H1 (cell line): ENCODE measurements at regions not wholly inside any gene's neighbourhood (a gene's known extent, or its start where the extent isn't known, plus 50 kb on each side); places are given as distances from the start of the nearest gene placed in this dataset.

Experiments used
- GABPA ChIP-seq: IDR thresholded peaks from 2 replicates; pipeline ENCODE4 v1.6.1; 2011; ENCODE audit warnings: mild to moderate bottlenecking, low read length, moderate library complexity, borderline replicate concordance; ENCODE audit not compliant: insufficient read depth
- KDM1A ChIP-seq: fragments of 200-600, 300-600 bp; sonication (generic); IDR thresholded peaks from 2 replicates; pipeline ENCODE4 v1.7.1; 2016; ENCODE audit warnings: mild to moderate bottlenecking, low read length, borderline replicate concordance
- TF ChIP-seq, protein P1 (sequence below): fragments of 300-600 bp; sonication (generic); IDR thresholded peaks from 2 replicates; pipeline ENCODE4 v1.7.1; 2012; ENCODE audit warnings: low read length, moderate library complexity, mild to moderate bottlenecking, inconsistent platforms; ENCODE audit not compliant: insufficient replicate concordance

DNA sequence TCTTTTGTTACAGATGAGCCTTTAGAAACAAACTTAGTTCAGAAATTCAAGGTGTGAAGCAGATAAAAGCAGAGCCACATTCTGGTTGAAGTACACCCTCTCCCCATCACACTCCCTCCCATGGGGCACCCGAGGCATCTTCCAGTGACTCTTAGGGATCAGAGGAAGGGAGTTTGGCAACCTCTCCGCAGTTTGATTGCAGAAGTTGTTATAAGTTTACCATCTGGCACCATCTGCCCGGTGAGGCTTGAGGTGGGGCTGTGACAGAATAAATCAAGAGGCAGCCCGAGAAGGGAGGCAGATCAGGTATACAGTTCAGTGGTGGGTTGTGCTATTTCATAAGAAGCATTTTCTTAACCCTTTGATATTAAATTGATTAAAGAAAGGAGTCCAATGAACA is 458.6 kb upstream of the CLINT1 start (continued):
- no peak for TF ChIP-seq GABPA
- TF ChIP-seq, protein P1, sequence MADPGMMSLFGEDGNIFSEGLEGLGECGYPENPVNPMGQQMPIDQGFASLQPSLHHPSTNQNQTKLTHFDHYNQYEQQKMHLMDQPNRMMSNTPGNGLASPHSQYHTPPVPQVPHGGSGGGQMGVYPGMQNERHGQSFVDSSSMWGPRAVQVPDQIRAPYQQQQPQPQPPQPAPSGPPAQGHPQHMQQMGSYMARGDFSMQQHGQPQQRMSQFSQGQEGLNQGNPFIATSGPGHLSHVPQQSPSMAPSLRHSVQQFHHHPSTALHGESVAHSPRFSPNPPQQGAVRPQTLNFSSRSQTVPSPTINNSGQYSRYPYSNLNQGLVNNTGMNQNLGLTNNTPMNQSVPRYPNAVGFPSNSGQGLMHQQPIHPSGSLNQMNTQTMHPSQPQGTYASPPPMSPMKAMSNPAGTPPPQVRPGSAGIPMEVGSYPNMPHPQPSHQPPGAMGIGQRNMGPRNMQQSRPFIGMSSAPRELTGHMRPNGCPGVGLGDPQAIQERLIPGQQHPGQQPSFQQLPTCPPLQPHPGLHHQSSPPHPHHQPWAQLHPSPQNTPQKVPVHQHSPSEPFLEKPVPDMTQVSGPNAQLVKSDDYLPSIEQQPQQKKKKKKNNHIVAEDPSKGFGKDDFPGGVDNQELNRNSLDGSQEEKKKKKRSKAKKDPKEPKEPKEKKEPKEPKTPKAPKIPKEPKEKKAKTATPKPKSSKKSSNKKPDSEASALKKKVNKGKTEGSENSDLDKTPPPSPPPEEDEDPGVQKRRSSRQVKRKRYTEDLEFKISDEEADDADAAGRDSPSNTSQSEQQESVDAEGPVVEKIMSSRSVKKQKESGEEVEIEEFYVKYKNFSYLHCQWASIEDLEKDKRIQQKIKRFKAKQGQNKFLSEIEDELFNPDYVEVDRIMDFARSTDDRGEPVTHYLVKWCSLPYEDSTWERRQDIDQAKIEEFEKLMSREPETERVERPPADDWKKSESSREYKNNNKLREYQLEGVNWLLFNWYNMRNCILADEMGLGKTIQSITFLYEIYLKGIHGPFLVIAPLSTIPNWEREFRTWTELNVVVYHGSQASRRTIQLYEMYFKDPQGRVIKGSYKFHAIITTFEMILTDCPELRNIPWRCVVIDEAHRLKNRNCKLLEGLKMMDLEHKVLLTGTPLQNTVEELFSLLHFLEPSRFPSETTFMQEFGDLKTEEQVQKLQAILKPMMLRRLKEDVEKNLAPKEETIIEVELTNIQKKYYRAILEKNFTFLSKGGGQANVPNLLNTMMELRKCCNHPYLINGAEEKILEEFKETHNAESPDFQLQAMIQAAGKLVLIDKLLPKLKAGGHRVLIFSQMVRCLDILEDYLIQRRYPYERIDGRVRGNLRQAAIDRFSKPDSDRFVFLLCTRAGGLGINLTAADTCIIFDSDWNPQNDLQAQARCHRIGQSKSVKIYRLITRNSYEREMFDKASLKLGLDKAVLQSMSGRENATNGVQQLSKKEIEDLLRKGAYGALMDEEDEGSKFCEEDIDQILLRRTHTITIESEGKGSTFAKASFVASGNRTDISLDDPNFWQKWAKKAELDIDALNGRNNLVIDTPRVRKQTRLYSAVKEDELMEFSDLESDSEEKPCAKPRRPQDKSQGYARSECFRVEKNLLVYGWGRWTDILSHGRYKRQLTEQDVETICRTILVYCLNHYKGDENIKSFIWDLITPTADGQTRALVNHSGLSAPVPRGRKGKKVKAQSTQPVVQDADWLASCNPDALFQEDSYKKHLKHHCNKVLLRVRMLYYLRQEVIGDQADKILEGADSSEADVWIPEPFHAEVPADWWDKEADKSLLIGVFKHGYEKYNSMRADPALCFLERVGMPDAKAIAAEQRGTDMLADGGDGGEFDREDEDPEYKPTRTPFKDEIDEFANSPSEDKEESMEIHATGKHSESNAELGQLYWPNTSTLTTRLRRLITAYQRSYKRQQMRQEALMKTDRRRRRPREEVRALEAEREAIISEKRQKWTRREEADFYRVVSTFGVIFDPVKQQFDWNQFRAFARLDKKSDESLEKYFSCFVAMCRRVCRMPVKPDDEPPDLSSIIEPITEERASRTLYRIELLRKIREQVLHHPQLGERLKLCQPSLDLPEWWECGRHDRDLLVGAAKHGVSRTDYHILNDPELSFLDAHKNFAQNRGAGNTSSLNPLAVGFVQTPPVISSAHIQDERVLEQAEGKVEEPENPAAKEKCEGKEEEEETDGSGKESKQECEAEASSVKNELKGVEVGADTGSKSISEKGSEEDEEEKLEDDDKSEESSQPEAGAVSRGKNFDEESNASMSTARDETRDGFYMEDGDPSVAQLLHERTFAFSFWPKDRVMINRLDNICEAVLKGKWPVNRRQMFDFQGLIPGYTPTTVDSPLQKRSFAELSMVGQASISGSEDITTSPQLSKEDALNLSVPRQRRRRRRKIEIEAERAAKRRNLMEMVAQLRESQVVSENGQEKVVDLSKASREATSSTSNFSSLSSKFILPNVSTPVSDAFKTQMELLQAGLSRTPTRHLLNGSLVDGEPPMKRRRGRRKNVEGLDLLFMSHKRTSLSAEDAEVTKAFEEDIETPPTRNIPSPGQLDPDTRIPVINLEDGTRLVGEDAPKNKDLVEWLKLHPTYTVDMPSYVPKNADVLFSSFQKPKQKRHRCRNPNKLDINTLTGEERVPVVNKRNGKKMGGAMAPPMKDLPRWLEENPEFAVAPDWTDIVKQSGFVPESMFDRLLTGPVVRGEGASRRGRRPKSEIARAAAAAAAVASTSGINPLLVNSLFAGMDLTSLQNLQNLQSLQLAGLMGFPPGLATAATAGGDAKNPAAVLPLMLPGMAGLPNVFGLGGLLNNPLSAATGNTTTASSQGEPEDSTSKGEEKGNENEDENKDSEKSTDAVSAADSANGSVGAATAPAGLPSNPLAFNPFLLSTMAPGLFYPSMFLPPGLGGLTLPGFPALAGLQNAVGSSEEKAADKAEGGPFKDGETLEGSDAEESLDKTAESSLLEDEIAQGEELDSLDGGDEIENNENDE, result no peak
- TF ChIP-seq KDM1A, result no peak
